AG04449 (cell line): ENCODE measurements at regions not wholly inside any gene's neighbourhood (a gene's known extent, or its start where the extent isn't known, plus 50 kb on each side); places are given as distances from the start of the nearest gene placed in this dataset.

Source experiments
- CTCF ChIA-PET: fragments of 350-600 bp; formaldehyde crosslinking; extraction: SDS; loops from one replicate; lab custom pipeline; 2021; ENCODE audit warnings: antibody characterized with exemption; lab: Yijun Ruan, JAX
- POLR2A ChIA-PET: fragments of 400-600, 350-600 bp; formaldehyde crosslinking; extraction: SDS; loops from one replicate; lab custom pipeline; 2020; ENCODE audit warnings: antibody characterized with exemption, inconsistent platforms; lab: Yijun Ruan, JAX
- DNase-seq: peaks from one replicate; pipeline ENCODE4 v3.0.0-alpha.2; 2010; ENCODE audit warnings: low read depth, low spot score
- H3K4me3 ChIP-seq: 2 replicates; pipeline ENCODE4 v1.5.1; 2011; ENCODE audit warnings: low read depth, mild to moderate bottlenecking, control low read depth, low read length
- TF ChIP-seq, protein P1 (sequence below): IDR thresholded peaks from one replicate; pipeline ENCODE4 v1.5.1; 2011; ENCODE audit warnings: mild to moderate bottlenecking, moderate library complexity, low read length, control low read depth, inconsistent platforms; ENCODE audit not compliant: insufficient read depth; ENCODE audit errors: missing control alignments

DNA sequence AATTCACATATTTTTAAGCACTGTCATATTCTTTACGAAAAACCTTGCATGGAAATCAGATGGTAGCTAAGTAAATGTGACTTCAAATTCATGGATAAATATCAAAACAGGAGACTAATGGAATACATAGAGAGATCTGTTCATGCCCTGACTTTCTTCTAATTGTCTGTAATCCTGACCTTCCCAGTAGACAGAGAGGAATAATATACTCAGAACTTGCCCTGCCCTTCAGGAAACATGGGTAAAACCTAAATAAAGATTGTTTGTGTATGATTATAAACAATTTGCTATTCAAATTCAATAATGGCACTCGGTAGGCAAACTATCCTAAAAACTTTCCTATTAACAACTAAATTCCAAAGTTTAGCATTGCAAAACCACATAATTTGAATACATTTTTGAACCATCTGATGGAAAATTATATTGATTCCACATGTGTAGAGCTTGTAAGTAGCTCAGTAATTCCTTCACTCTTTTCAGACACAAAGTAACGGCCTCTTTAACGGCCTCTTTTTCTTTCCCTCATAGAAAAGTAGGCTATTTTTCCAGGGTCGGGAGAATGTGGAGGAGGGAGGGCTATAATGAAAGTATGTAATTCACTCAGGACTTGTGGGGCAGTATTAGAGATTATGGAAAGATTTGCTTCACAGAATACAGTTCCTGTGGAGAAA, 227.6 kb downstream of the ALDH8A1 start:
- ChIA-PET POLR2A (no interaction called here), CTCF (interaction anchor here (1.0 kb wide), 1 partner anchor 565 kb away, joined by 4 read pairs; no protein-coding TSS in a partner anchor)
- TF ChIP-seq, protein P1, sequence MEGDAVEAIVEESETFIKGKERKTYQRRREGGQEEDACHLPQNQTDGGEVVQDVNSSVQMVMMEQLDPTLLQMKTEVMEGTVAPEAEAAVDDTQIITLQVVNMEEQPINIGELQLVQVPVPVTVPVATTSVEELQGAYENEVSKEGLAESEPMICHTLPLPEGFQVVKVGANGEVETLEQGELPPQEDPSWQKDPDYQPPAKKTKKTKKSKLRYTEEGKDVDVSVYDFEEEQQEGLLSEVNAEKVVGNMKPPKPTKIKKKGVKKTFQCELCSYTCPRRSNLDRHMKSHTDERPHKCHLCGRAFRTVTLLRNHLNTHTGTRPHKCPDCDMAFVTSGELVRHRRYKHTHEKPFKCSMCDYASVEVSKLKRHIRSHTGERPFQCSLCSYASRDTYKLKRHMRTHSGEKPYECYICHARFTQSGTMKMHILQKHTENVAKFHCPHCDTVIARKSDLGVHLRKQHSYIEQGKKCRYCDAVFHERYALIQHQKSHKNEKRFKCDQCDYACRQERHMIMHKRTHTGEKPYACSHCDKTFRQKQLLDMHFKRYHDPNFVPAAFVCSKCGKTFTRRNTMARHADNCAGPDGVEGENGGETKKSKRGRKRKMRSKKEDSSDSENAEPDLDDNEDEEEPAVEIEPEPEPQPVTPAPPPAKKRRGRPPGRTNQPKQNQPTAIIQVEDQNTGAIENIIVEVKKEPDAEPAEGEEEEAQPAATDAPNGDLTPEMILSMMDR: no peak
- DNase-seq: no peak
- H3K4me3 ChIP-seq: no peak overlapping the region

DNA sequence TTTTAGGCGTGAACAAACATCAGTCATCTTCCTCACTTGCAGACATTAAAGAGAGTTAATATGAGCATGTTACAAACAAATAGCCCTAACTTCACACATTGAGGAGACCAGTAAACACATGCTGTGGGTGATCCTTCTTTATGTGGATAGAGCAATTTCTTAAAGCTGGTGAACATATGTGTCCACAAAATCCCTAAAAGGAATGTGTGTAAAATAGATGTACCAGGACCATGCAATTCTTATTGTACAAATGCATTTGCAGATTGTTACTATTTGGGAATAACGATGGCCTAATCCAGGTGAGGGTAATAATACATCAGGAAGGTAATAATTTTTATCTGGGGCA, 228.9 kb downstream of the ALDH8A1 start:
- ChIA-PET CTCF (no interaction called here), POLR2A (no interaction called here)
- DNase-seq: no peak
- H3K4me3 ChIP-seq: no peak overlapping the region
- TF ChIP-seq, protein P1: no peak

DNA sequence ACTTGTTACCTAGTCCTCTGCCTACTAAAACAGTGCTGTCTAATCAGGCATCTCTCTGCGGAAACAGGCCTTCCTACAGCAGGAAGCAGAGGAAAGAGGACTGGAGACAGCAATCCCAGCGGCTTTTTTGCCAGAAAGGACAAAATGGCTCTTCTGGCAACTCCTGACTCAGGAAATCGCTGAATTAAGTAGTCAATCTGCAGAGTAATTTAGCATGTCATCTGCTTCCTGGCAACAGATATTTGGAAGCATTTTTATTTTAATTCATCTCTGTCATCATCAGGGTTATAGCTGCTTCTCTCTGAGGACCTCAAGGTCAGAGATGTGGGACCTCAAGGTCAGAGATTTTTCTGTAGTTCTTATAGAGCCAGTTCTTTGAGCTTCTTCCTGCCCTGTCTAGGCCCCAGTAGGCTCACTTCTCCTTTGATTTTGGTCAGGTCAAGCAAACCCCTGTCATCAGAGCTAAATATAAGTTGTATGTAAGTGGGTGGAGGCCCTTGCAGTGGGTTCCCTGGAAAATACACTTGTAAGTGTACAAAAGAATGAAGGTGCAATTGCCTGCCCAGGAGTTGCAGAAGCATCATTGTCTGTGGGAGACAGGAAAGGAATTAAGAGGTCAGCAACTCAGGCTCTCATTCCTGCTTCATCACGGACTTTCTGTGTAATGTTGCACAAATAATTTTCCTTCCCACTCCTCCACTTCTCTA, 229.4 kb downstream of the ALDH8A1 start:
- TF ChIP-seq, protein P1: no peak
- DNase-seq: no peak
- ChIA-PET CTCF (no interaction called here), POLR2A (no interaction called here)
- H3K4me3 ChIP-seq: no peak overlapping the region

DNA sequence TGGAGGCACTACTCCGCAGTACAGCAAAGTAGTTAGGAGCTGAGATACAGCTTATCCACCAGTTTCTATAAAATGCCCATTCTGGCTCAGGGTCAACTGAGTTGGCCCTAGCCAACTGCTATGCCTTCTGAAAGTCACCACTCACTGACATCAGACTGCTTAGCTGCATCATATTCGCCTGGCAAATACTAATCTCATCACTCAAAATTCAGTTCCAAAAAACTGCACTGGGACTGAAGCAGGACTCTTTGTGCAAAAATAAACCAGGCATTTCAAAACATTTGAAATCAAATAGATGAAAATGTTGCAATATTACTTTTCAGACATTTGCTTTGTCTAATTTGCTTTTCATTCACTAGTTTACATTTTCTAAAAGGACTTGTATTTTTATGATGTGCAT, 230.0 kb downstream of the ALDH8A1 start:
- H3K4me3 ChIP-seq: no peak overlapping the region
- ChIA-PET CTCF (interaction anchor here (1.2 kb wide), 1 partner anchor 12 kb away, joined by 3 read pairs; no protein-coding TSS in a partner anchor), POLR2A (no interaction called here)
- DNase-seq: no peak
- TF ChIP-seq, protein P1: no peak

DNA sequence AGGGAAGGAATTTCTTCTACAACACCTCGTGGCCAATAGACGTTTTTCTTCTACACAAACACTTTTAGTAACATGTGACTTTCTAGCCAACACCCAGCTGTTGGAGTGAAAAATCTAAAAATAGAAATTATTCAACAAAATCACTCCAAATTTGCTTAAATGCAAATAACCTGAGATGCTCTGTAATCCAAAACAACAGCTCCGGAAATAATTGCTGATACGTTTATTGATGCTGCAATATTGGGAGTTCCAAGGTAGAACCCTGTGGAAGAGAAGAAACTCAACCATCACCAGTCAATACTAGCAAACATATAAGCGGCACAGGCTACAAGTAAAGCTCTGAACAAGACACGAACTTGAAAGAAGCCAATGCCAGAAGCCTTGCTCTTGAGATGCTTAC, 230.6 kb downstream of the ALDH8A1 start:
- ChIA-PET POLR2A (no interaction called here), CTCF (interaction anchor here (1.2 kb wide), 2 partner anchors 10 to 12 kb away, joined by 3 read pairs; no protein-coding TSS in a partner anchor)
- DNase-seq: no peak
- H3K4me3 ChIP-seq: no peak overlapping the region
- TF ChIP-seq, protein P1: no peak

DNA sequence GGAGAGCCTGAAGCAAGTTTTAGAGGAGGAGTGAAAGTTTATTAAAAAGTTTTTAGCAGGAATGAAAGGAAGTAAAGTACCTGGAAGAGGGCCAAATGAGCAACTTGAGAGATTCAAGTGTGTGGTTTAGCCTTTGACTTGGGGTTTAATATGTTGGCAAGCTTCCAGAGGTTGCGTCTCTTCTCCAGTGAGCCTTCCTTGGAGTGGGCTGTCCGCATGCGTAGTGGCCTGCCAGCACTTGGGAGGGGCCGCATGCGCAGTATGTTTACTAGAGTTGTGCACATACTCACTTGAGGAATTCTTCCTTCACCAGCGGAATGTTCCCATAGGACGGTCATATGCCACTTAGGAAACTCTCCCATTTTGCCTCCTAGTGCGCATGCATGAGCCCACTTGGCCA, 235.2 kb downstream of the ALDH8A1 start:
- CTCF ChIA-PET: no interaction called here
- POLR2A ChIA-PET: no interaction called here
- DNase-seq: no peak

More for the DNA sequence above, 235.2 kb downstream of the ALDH8A1 start:
- TF ChIP-seq, protein P1: no peak
- no peak overlapping the region for H3K4me3 ChIP-seq
